ENCODE measurements at regions not wholly inside any gene's neighbourhood (a gene's known extent, or its start where the extent isn't known, plus 50 kb on each side); places are given as distances from the start of the nearest gene placed in this dataset.

GRCh38 chr5:3891113-3891512 is 295.5 kb downstream of the IRX1 start:
- no peak for DNase-seq

GRCh38 chr5:3893527-3893926 is 297.9 kb downstream of the IRX1 start:
- DNase-seq: no peak

- DNase-seq: no peak
Measured at GRCh38 chr5:3893975-3894374, 298.3 kb downstream of the IRX1 start.

- no peak for DNase-seq
Measured at GRCh38 chr5:3896098-3896497, 300.5 kb downstream of the IRX1 start.

GRCh38 chr5:3899093-3899492 is 303.5 kb downstream of the IRX1 start:
- no peak for DNase-seq

- no peak for DNase-seq
Measured at GRCh38 chr5:3904584-3904983, 309.0 kb downstream of the IRX1 start.

- no peak for DNase-seq
Measured at GRCh38 chr5:3905031-3905430, 309.4 kb downstream of the IRX1 start.

GRCh38 chr5:3905521-3905920 is 309.9 kb downstream of the IRX1 start:
- DNase-seq: no peak

- DNase-seq: no peak
Measured at GRCh38 chr5:3911111-3911510, 315.5 kb downstream of the IRX1 start.

- DNase-seq: no peak
Measured at GRCh38 chr5:3911773-3912172, 316.1 kb downstream of the IRX1 start.

- no peak for DNase-seq
Measured at GRCh38 chr5:3912790-3913189, 317.2 kb downstream of the IRX1 start.

GRCh38 chr5:3913279-3913678 is 317.6 kb downstream of the IRX1 start:
- DNase-seq: no peak

- no peak for DNase-seq
Measured at GRCh38 chr5:3925022-3925421, 329.4 kb downstream of the IRX1 start.

- DNase-seq: no peak
Measured at GRCh38 chr5:3925935-3926334, 330.3 kb downstream of the IRX1 start.

- no peak for DNase-seq
Measured at GRCh38 chr5:3929799-3930198, 334.2 kb downstream of the IRX1 start.

GRCh38 chr5:3931976-3932375 is 336.3 kb downstream of the IRX1 start:
- DNase-seq: no peak

GRCh38 chr5:3933536-3933935 is 337.9 kb downstream of the IRX1 start:
- DNase-seq: no peak

- no peak for DNase-seq
Measured at GRCh38 chr5:3933966-3934365, 338.3 kb downstream of the IRX1 start.

GRCh38 chr5:3943859-3944258 is 348.2 kb downstream of the IRX1 start:
- no peak for DNase-seq

- no peak for DNase-seq
Measured at GRCh38 chr5:3944930-3945329, 349.3 kb downstream of the IRX1 start.

GRCh38 chr5:3948838-3949237 is 353.2 kb downstream of the IRX1 start:
- DNase-seq: no peak

GRCh38 chr5:3954199-3954598 is 358.6 kb downstream of the IRX1 start:
- no peak for DNase-seq

- no peak for DNase-seq
Measured at GRCh38 chr5:3954633-3955032, 359.0 kb downstream of the IRX1 start.

GRCh38 chr5:3957658-3958057 is 362.0 kb downstream of the IRX1 start:
- no peak for DNase-seq

- DNase-seq: no peak
Measured at GRCh38 chr5:3958389-3958788, 362.8 kb downstream of the IRX1 start.

- no peak for DNase-seq
Measured at GRCh38 chr5:3962113-3962512, 366.5 kb downstream of the IRX1 start.

All from NCI-H1930 (cell line).